OCI-LY7 (cell line): ENCODE measurements at regions not wholly inside any gene's neighbourhood (a gene's known extent, or its start where the extent isn't known, plus 50 kb on each side); places are given as distances from the start of the nearest gene placed in this dataset.
"Not testable (repeated sequence)": the region's sequence is repeated elsewhere in the genome, so short reads cannot be mapped to it uniquely, and the experiment has no call there.

Experiments
- BruUV-seq: library from RNA; stranded (reverse); fragments of 400-500 nt; replicated peaks from 2 replicates; lab custom pipeline; 2021; lab: Mats Ljungman, UMichigan
- CTCF ChIA-PET: fragments of 300-600 bp; sonication (Branson Sonifier 250); formaldehyde crosslinking; loops from one replicate; lab custom pipeline; 2022; ENCODE audit warnings: antibody characterized with exemption; ENCODE audit not compliant: unreplicated experiment; lab: Charles Lee
- POLR2A ChIA-PET: fragments of 300-600 bp; sonication (Branson Sonifier 250); formaldehyde crosslinking; loops from one replicate; lab custom pipeline; 2022; ENCODE audit warnings: antibody characterized with exemption; lab: Charles Lee
- DNase-seq: peaks from one replicate; pipeline ENCODE4 v3.0.0-alpha.2; 2015; ENCODE audit warnings: low spot score
- H2AFZ ChIP-seq: fragments of 200-600 bp; sonication (generic), shearing (Covaris generic); 2 replicates; pipeline ENCODE4 v1.6.1; 2014; ENCODE audit warnings: mild to moderate bottlenecking, antibody characterized with exemption, low read length, moderate library complexity
- H3K27ac ChIP-seq: fragments of 200-600 bp; sonication (generic); 2 replicates; pipeline ENCODE4 v1.5.1; 2014; ENCODE audit warnings: mixed run types, low read depth, mild to moderate bottlenecking, moderate library complexity, low read length, inconsistent platforms; ENCODE audit not compliant: poor library complexity, severe bottlenecking
- H3K36me3 ChIP-seq: fragments of 200-600 bp; sonication (generic); 2 replicates; pipeline ENCODE4 v1.6.1; 2014; ENCODE audit warnings: mild to moderate bottlenecking, antibody characterized with exemption, low read length, moderate library complexity, mixed read lengths; ENCODE audit not compliant: insufficient read depth
- H3K4me1 ChIP-seq: fragments of 200-600 bp; sonication (generic); 2 replicates; pipeline ENCODE4 v1.5.1; 2014; ENCODE audit warnings: mild to moderate bottlenecking, low read length; ENCODE audit not compliant: insufficient read depth, poor library complexity, severe bottlenecking
- H3K4me2 ChIP-seq: fragments of 200-600 bp; sonication (generic); 2 replicates; pipeline ENCODE4 v1.6.1; 2014; ENCODE audit warnings: mild to moderate bottlenecking, low read length
- H3K4me3 ChIP-seq: fragments of 200-600 bp; sonication (generic); 2 replicates; pipeline ENCODE4 v1.5.1; 2014; ENCODE audit warnings: mild to moderate bottlenecking, low read depth, low read length; ENCODE audit not compliant: poor library complexity, severe bottlenecking
- H3K79me2 ChIP-seq: fragments of 200-600 bp; sonication (generic); 2 replicates; pipeline ENCODE4 v1.6.1; 2016; ENCODE audit warnings: low read depth, mild to moderate bottlenecking, low read length, moderate library complexity, mixed read lengths; ENCODE audit not compliant: insufficient read depth
- H3K9me2 ChIP-seq: fragments of 200-600 bp; sonication (generic); 2 replicates; pipeline ENCODE4 v1.6.1; 2016; ENCODE audit warnings: mild to moderate bottlenecking, low read length, mixed read lengths; ENCODE audit not compliant: insufficient read depth
- H3K9me3 ChIP-seq: fragments of 200-600 bp; sonication (generic); 2 replicates; pipeline ENCODE4 v1.6.1; 2014; ENCODE audit warnings: mild to moderate bottlenecking, mixed run types, low read length, mixed read lengths
- H4K20me1 ChIP-seq: fragments of 200-600 bp; sonication (generic); 2 replicates; pipeline ENCODE4 v1.6.1; 2014; ENCODE audit warnings: mild to moderate bottlenecking, antibody characterized with exemption, low read length, moderate library complexity, mixed read lengths; ENCODE audit not compliant: insufficient read depth
- CTCF ChIP-seq: fragments of 200-600 bp; sonication (generic); conservative IDR thresholded peaks from 2 replicates; pipeline ENCODE4 v1.5.1; 2014; ENCODE audit warnings: mild to moderate bottlenecking, antibody characterized with exemption, low read length, moderate library complexity, mixed read lengths
- EZH2phosphoT487 ChIP-seq: fragments of 200-600 bp; sonication (generic); IDR thresholded peaks from 2 replicates; pipeline ENCODE4 v1.6.1; 2018; ENCODE audit warnings: low read depth, borderline replicate concordance, mild to moderate bottlenecking, mixed run types, antibody characterized with exemption, low read length, moderate library complexity, mixed read lengths
- intact Hi-C: fragments of 100-400 bp; cut with micrococcal nuclease; formaldehyde crosslinking; loops from one replicate; pipeline ENCODE4 v1.10.0; 2022; ENCODE audit not compliant: unreplicated experiment

GRCh38 chr11:114956566-114956965, 278.2 kb downstream of the NXPE2 start:
- no peak overlapping the region for H3K4me3 ChIP-seq
- H4K20me1 ChIP-seq = no peaks in the 10 kb centered on the region
- H2AFZ ChIP-seq = no peak overlapping the region
- BruUV-seq = no TSS peak
- ChIA-PET CTCF (no interaction called here), POLR2A (no interaction called here)
- H3K4me1 ChIP-seq = no peaks in the 10 kb centered on the region
- no peak for DNase-seq
- H3K9me3 ChIP-seq = no peaks in the 10 kb centered on the region
- H3K79me2 ChIP-seq = no peaks in the 10 kb centered on the region
- no peaks in the 10 kb centered on the region for H3K36me3 ChIP-seq
- no peaks in the 10 kb centered on the region for H3K9me2 ChIP-seq
- no peak overlapping the region for H3K4me2 ChIP-seq
- intact Hi-C loops = no loop called here
- TF ChIP-seq CTCF (no peak), EZH2phosphoT487 (no peak)
- H3K27ac ChIP-seq = no peak overlapping the region

DNA sequence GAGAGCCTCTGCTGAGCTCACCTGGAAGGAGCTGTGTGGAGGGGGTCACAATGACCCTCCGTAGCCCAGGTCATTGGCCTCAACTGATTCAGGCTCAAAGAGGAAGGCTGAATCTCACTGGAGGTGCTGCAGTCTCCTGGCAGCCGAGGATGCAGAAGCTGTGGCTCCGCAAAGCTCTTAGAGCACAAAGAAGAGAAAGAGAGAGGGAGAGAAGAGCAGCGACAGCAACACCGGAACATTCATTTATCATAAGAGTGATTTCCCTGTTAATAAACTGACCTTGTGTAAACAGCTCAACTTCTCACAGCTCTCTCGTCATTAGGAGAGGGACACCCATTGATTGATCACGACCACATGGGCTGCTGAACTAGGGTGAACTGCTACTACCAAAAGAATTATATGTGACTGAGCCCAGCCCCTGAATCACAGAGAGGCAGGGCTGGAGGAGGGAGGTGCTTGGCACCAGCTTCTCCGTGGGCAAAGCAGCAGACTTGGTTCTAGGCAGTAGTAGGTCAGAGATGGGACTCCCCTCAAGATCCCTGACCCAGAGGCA, 281.7 kb downstream of the NXPE2 start:
- H3K4me2 ChIP-seq = no peak overlapping the region
- no peak for TF ChIP-seq EZH2phosphoT487
- H3K9me3 ChIP-seq = no peaks in the 10 kb centered on the region
- BruUV-seq = no TSS peak
- H3K4me3 ChIP-seq = no peak overlapping the region
- no peak overlapping the region for H3K27ac ChIP-seq
- no peaks in the 10 kb centered on the region for H3K36me3 ChIP-seq
- H3K4me1 ChIP-seq = no peaks in the 10 kb centered on the region
- H4K20me1 ChIP-seq = no peaks in the 10 kb centered on the region
- ChIA-PET POLR2A (no interaction called here), CTCF (no interaction called here)
- intact Hi-C loops = no loop called here
- no peaks in the 10 kb centered on the region for H3K9me2 ChIP-seq
- DNase-seq = no peak
- H3K79me2 ChIP-seq = no peaks in the 10 kb centered on the region
- H2AFZ ChIP-seq = no peak overlapping the region

GRCh38 chr11:114960819-114961218, 282.5 kb downstream of the NXPE2 start:
- H3K4me2 ChIP-seq, H3K27ac ChIP-seq, H3K4me3 ChIP-seq, H3K9me3 ChIP-seq, H2AFZ ChIP-seq, H4K20me1 ChIP-seq, H3K36me3 ChIP-seq, H3K79me2 ChIP-seq, intact Hi-C loops, DNase-seq, H3K9me2 ChIP-seq, POLR2A ChIA-PET, CTCF ChIA-PET, BruUV-seq, H3K4me1 ChIP-seq: not testable (repeated sequence)
